HG02642 (cell line): ENCODE measurements at regions not wholly inside any gene's neighbourhood (a gene's known extent, or its start where the extent isn't known, plus 50 kb on each side); places are given as distances from the start of the nearest gene placed in this dataset.
"Not testable (repeated sequence)": the region's sequence is repeated elsewhere in the genome, so short reads cannot be mapped to it uniquely, and the experiment has no call there.

Source experiments
- ATAC-seq: cut with Tn5 transposase; IDR thresholded peaks from one replicate; pipeline ENCODE4 v1.9.1; 2021; ENCODE audit warnings: mild to moderate bottlenecking; ENCODE audit not compliant: unreplicated experiment, poor library complexity

GRCh38 chr11:13160806-13161205, 116.8 kb upstream of the BMAL1 start:
- no peak for ATAC-seq

- ATAC-seq = no peak
These were observed 114.4 kb upstream of the BMAL1 start for GRCh38 chr11:13163158-13163557.

- ATAC-seq = no peak
These were observed 111.6 kb upstream of the BMAL1 start for GRCh38 chr11:13166036-13166435.

GRCh38 chr11:13168271-13168670, 109.3 kb upstream of the BMAL1 start:
- ATAC-seq = no peak

- no peak for ATAC-seq
These were observed 107.9 kb upstream of the BMAL1 start for GRCh38 chr11:13169709-13170108.

- ATAC-seq = no peak
These were observed 103.5 kb upstream of the BMAL1 start for GRCh38 chr11:13174090-13174489.

- no peak for ATAC-seq
These were observed 94.3 kb upstream of the BMAL1 start for GRCh38 chr11:13183094-13183825.

GRCh38 chr11:13183826-13184196, 93.8 kb upstream of the BMAL1 start:
- ATAC-seq = no peak

GRCh38 chr11:13184295-13184794, 93.2 kb upstream of the BMAL1 start:
- no peak for ATAC-seq

GRCh38 chr11:13188179-13188578, 89.4 kb upstream of the BMAL1 start:
- ATAC-seq = no peak

- no peak for ATAC-seq
These were observed 87.8 kb upstream of the BMAL1 start for GRCh38 chr11:13189561-13190426.

- ATAC-seq = no peak
These were observed 84.0 kb upstream of the BMAL1 start for GRCh38 chr11:13193613-13194012.

GRCh38 chr11:13197374-13197773, 80.2 kb upstream of the BMAL1 start:
- not testable (repeated sequence) for ATAC-seq

- ATAC-seq = peak; percentile 73
These were observed 72.1 kb upstream of the BMAL1 start for GRCh38 chr11:13205486-13205885.

- ATAC-seq = peak; percentile 25
These were observed 71.4 kb upstream of the BMAL1 start for GRCh38 chr11:13206086-13206640.

GRCh38 chr11:13207270-13207664, 70.3 kb upstream of the BMAL1 start:
- no peak for ATAC-seq

GRCh38 chr11:13207665-13208594, 69.7 kb upstream of the BMAL1 start:
- ATAC-seq = no peak

- no peak for ATAC-seq
These were observed 68.7 kb upstream of the BMAL1 start for GRCh38 chr11:13208921-13209320.

GRCh38 chr11:13209379-13209778, 68.2 kb upstream of the BMAL1 start:
- no peak for ATAC-seq

GRCh38 chr11:13210424-13210823, 67.2 kb upstream of the BMAL1 start:
- no peak for ATAC-seq
